ENCODE measurements at regions not wholly inside any gene's neighbourhood (a gene's known extent, or its start where the extent isn't known, plus 50 kb on each side); places are given as distances from the start of the nearest gene placed in this dataset.

- H3K36me3 Mint-ChIP-seq = no peaks in the 10 kb centered on the region
- H3K27ac Mint-ChIP-seq = no peak overlapping the region
- Histone ChIP-seq H3K4me3 (ENCODE audit: low read depth, low read length) (no peak overlapping the region), H3K4me1 (ENCODE audit: control insufficient read depth, insufficient read depth, low read length, poor library complexity, severe bottlenecking) (no peaks in the 10 kb centered on the region), H3K9me3 (ENCODE audit: control insufficient read depth in 2 of 2, low read length in 2 of 2) (peaks cover 2 to 5% of the 10 kb centered on the region in 2 experiments), H3K36me3 (ENCODE audit: control insufficient read depth, insufficient read depth, low read length) (no peaks in the 10 kb centered on the region), H3K27ac (ENCODE audit: insufficient read depth, low read length, poor library complexity, severe bottlenecking) (no peak overlapping the region), H3K27me3 (ENCODE audit: control insufficient read depth, insufficient read depth, low read length) (no peaks in the 10 kb centered on the region)
- H3K9me3 Mint-ChIP-seq = peaks cover 5 to 14% (median 10%) of the 10 kb centered on the region in 7 donors
- H3K27me3 Mint-ChIP-seq = no peaks in the 10 kb centered on the region
- peaks cover 0 to 2% (median 0%) of the 10 kb centered on the region in 4 donors for H3K4me1 Mint-ChIP-seq
- no peak for ATAC-seq (ENCODE audit: low read depth in 2 of 2)
- no peak for DNase-seq
- H3K4me3 Mint-ChIP-seq = no peak overlapping the region
Observed at GRCh38 chr13:73433458-73433857, 374.7 kb downstream of the KLF5 start.

- no peak overlapping the region for H3K4me3 ChIP-seq (ENCODE audit: low read depth, low read length)
- peaks cover 0 to 2% (median 0%) of the 10 kb centered on the region in 4 donors for H3K4me1 Mint-ChIP-seq
- no peak overlapping the region for H3K27ac Mint-ChIP-seq
- H3K9me3 ChIP-seq (ENCODE audit: control insufficient read depth in 2 of 2, low read length in 2 of 2) = no peaks in the 10 kb centered on the region
- DNase-seq = no peak
- peaks cover 10% of the 10 kb centered on the region for H3K27me3 Mint-ChIP-seq
- H3K36me3 Mint-ChIP-seq = no peaks in the 10 kb centered on the region
- no peaks in the 10 kb centered on the region for H3K36me3 ChIP-seq (ENCODE audit: control insufficient read depth, insufficient read depth, low read length)
- H3K4me3 Mint-ChIP-seq = no peak overlapping the region
- peaks cover 0 to 6% (median 1%) of the 10 kb centered on the region in 7 donors for H3K9me3 Mint-ChIP-seq
- no peaks in the 10 kb centered on the region for H3K4me1 ChIP-seq (ENCODE audit: control insufficient read depth, insufficient read depth, low read length, poor library complexity, severe bottlenecking)
- H3K27ac ChIP-seq (ENCODE audit: insufficient read depth, low read length, poor library complexity, severe bottlenecking) = no peak overlapping the region
- ATAC-seq (ENCODE audit: low read depth in 2 of 2) = no peak
- no peaks in the 10 kb centered on the region for H3K27me3 ChIP-seq (ENCODE audit: control insufficient read depth, insufficient read depth, low read length)
Observed at GRCh38 chr13:73429701-73430100, 370.9 kb downstream of the KLF5 start.

- H3K36me3 ChIP-seq (ENCODE audit: control insufficient read depth, insufficient read depth, low read length) = no peaks in the 10 kb centered on the region
- Mint-ChIP-seq H3K9me3 (peaks cover 0 to 6% (median 0%) of the 10 kb centered on the region in 7 donors), H3K27ac (no peak overlapping the region), H3K4me3 (no peak overlapping the region), H3K27me3 (peaks cover 10% of the 10 kb centered on the region), H3K4me1 (peaks cover 0 to 1% (median 0%) of the 10 kb centered on the region in 4 donors), H3K36me3 (no peaks in the 10 kb centered on the region)
- DNase-seq (no peak), ATAC-seq (ENCODE audit: low read depth in 2 of 2) (no peak)
- no peak overlapping the region for H3K27ac ChIP-seq (ENCODE audit: insufficient read depth, low read length, poor library complexity, severe bottlenecking)
- H3K4me3 ChIP-seq (ENCODE audit: low read depth, low read length) = no peak overlapping the region
- H3K27me3 ChIP-seq (ENCODE audit: control insufficient read depth, insufficient read depth, low read length) = no peaks in the 10 kb centered on the region
- H3K4me1 ChIP-seq (ENCODE audit: control insufficient read depth, insufficient read depth, low read length, poor library complexity, severe bottlenecking) = no peaks in the 10 kb centered on the region
- H3K9me3 ChIP-seq (ENCODE audit: control insufficient read depth in 2 of 2, low read length in 2 of 2) = no peaks in the 10 kb centered on the region
Observed at GRCh38 chr13:73428706-73429105, 369.9 kb downstream of the KLF5 start.

- no peak for ATAC-seq (ENCODE audit: low read depth in 2 of 2)
- no peaks in the 10 kb centered on the region for H3K4me1 ChIP-seq (ENCODE audit: control insufficient read depth, insufficient read depth, low read length, poor library complexity, severe bottlenecking)
- H3K27ac ChIP-seq (ENCODE audit: insufficient read depth, low read length, poor library complexity, severe bottlenecking) = no peak overlapping the region
- Mint-ChIP-seq H3K9me3 (peaks cover 0 to 4% (median 0%) of the 10 kb centered on the region in 7 donors), H3K27ac (no peak overlapping the region), H3K36me3 (no peaks in the 10 kb centered on the region), H3K4me1 (no peaks in the 10 kb centered on the region), H3K4me3 (no peak overlapping the region), H3K27me3 (peaks cover 12% of the 10 kb centered on the region)
- no peaks in the 10 kb centered on the region for H3K9me3 ChIP-seq (ENCODE audit: control insufficient read depth in 2 of 2, low read length in 2 of 2)
- no peaks in the 10 kb centered on the region for H3K36me3 ChIP-seq (ENCODE audit: control insufficient read depth, insufficient read depth, low read length)
- no peak for DNase-seq
- H3K27me3 ChIP-seq (ENCODE audit: control insufficient read depth, insufficient read depth, low read length) = no peaks in the 10 kb centered on the region
- H3K4me3 ChIP-seq (ENCODE audit: low read depth, low read length) = no peak overlapping the region
Observed at GRCh38 chr13:73428137-73428536, 369.3 kb downstream of the KLF5 start.

- H3K4me1 Mint-ChIP-seq = no peaks in the 10 kb centered on the region
- Histone ChIP-seq H3K4me1 (ENCODE audit: control insufficient read depth, insufficient read depth, low read length, poor library complexity, severe bottlenecking) (no peaks in the 10 kb centered on the region), H3K27ac (ENCODE audit: insufficient read depth, low read length, poor library complexity, severe bottlenecking) (no peak overlapping the region), H3K4me3 (ENCODE audit: low read depth, low read length) (no peak overlapping the region), H3K36me3 (ENCODE audit: control insufficient read depth, insufficient read depth, low read length) (no peaks in the 10 kb centered on the region), H3K27me3 (ENCODE audit: control insufficient read depth, insufficient read depth, low read length) (no peaks in the 10 kb centered on the region), H3K9me3 (ENCODE audit: control insufficient read depth in 2 of 2, low read length in 2 of 2) (no peaks in the 10 kb centered on the region)
- peaks cover 0 to 2% (median 0%) of the 10 kb centered on the region in 7 donors for H3K9me3 Mint-ChIP-seq
- peaks cover 13% of the 10 kb centered on the region for H3K27me3 Mint-ChIP-seq
- ATAC-seq (ENCODE audit: low read depth in 2 of 2) (no peak), DNase-seq (no peak)
- H3K27ac Mint-ChIP-seq = no peak overlapping the region
- no peak overlapping the region for H3K4me3 Mint-ChIP-seq
- H3K36me3 Mint-ChIP-seq = no peaks in the 10 kb centered on the region
Observed at GRCh38 chr13:73422973-73423372, 364.2 kb downstream of the KLF5 start.

GRCh38 chr13:73421310-73421912, 362.6 kb downstream of the KLF5 start:
- Mint-ChIP-seq H3K9me3 (peaks cover 0 to 2% (median 0%) of the 10 kb centered on the region in 7 donors), H3K4me3 (no peak overlapping the region), H3K27ac (no peak overlapping the region), H3K27me3 (peaks cover 7% of the 10 kb centered on the region), H3K36me3 (no peaks in the 10 kb centered on the region), H3K4me1 (no peaks in the 10 kb centered on the region)
- ATAC-seq (ENCODE audit: low read depth in 2 of 2) (peak in 1 of 2 donors; percentile 34), DNase-seq (no peak)
- no peaks in the 10 kb centered on the region for H3K36me3 ChIP-seq (ENCODE audit: control insufficient read depth, insufficient read depth, low read length)
- no peaks in the 10 kb centered on the region for H3K4me1 ChIP-seq (ENCODE audit: control insufficient read depth, insufficient read depth, low read length, poor library complexity, severe bottlenecking)
- H3K27me3 ChIP-seq (ENCODE audit: control insufficient read depth, insufficient read depth, low read length) = no peaks in the 10 kb centered on the region
- H3K9me3 ChIP-seq (ENCODE audit: control insufficient read depth in 2 of 2, low read length in 2 of 2) = no peaks in the 10 kb centered on the region
- H3K27ac ChIP-seq (ENCODE audit: insufficient read depth, low read length, poor library complexity, severe bottlenecking) = no peak overlapping the region
- no peak overlapping the region for H3K4me3 ChIP-seq (ENCODE audit: low read depth, low read length)

GRCh38 chr13:73419186-73419585, 360.4 kb downstream of the KLF5 start:
- H3K4me1 Mint-ChIP-seq = no peaks in the 10 kb centered on the region
- H3K9me3 Mint-ChIP-seq = peaks cover 0 to 2% (median 0%) of the 10 kb centered on the region in 7 donors
- no peaks in the 10 kb centered on the region for H3K36me3 Mint-ChIP-seq
- DNase-seq = no peak
- H3K27ac ChIP-seq (ENCODE audit: insufficient read depth, low read length, poor library complexity, severe bottlenecking) = no peak overlapping the region
- no peak overlapping the region for H3K4me3 ChIP-seq (ENCODE audit: low read depth, low read length)
- H3K9me3 ChIP-seq (ENCODE audit: control insufficient read depth in 2 of 2, low read length in 2 of 2) = no peaks in the 10 kb centered on the region
- no peaks in the 10 kb centered on the region for H3K27me3 ChIP-seq (ENCODE audit: control insufficient read depth, insufficient read depth, low read length)
- no peak for ATAC-seq (ENCODE audit: low read depth in 2 of 2)
- H3K4me1 ChIP-seq (ENCODE audit: control insufficient read depth, insufficient read depth, low read length, poor library complexity, severe bottlenecking) = no peaks in the 10 kb centered on the region
- H3K27ac Mint-ChIP-seq = no peak overlapping the region
- H3K27me3 Mint-ChIP-seq = peaks cover 7% of the 10 kb centered on the region
- H3K4me3 Mint-ChIP-seq = no peak overlapping the region
- H3K36me3 ChIP-seq (ENCODE audit: control insufficient read depth, insufficient read depth, low read length) = no peaks in the 10 kb centered on the region

GRCh38 chr13:73417012-73417615, 358.3 kb downstream of the KLF5 start:
- no peaks in the 10 kb centered on the region for H3K27me3 ChIP-seq (ENCODE audit: control insufficient read depth, insufficient read depth, low read length)
- H3K9me3 ChIP-seq (ENCODE audit: control insufficient read depth in 2 of 2, low read length in 2 of 2) = no peaks in the 10 kb centered on the region
- H3K36me3 ChIP-seq (ENCODE audit: control insufficient read depth, insufficient read depth, low read length) = no peaks in the 10 kb centered on the region
- Mint-ChIP-seq H3K4me1 (no peaks in the 10 kb centered on the region), H3K27ac (no peak overlapping the region), H3K9me3 (peaks cover 0 to 2% (median 0%) of the 10 kb centered on the region in 7 donors), H3K36me3 (no peaks in the 10 kb centered on the region), H3K27me3 (no peaks in the 10 kb centered on the region), H3K4me3 (no peak overlapping the region)
- ATAC-seq (ENCODE audit: low read depth in 2 of 2) = no peak
- no peaks in the 10 kb centered on the region for H3K4me1 ChIP-seq (ENCODE audit: control insufficient read depth, insufficient read depth, low read length, poor library complexity, severe bottlenecking)
- no peak overlapping the region for H3K27ac ChIP-seq (ENCODE audit: insufficient read depth, low read length, poor library complexity, severe bottlenecking)
- H3K4me3 ChIP-seq (ENCODE audit: low read depth, low read length) = no peak overlapping the region
- DNase-seq = peak in 1 of 3 donors; percentile 2

All from CD4-positive, CD25-positive, alpha-beta regulatory T cell (primary cell).